ENCODE measurements at regions not wholly inside any gene's neighbourhood (a gene's known extent, or its start where the extent isn't known, plus 50 kb on each side); places are given as distances from the start of the nearest gene placed in this dataset.

GRCh38 chr4:60002603-60003337 is 1197.4 kb upstream of the ADGRL3 start:
- no peak overlapping the region for H3K27ac ChIP-seq (ENCODE audit: insufficient read depth, low read depth, low read length, poor library complexity, severe bottlenecking)
- WGBS, 2 experiments, result 93 to 94% methylated on average over 2 to 3 of the region's 3 CpGs
- H3K4me3 ChIP-seq (ENCODE audit: insufficient read depth, low read depth, low read length), result no peak overlapping the region
- H3K27me3 ChIP-seq (ENCODE audit: control insufficient read depth, insufficient read depth, low read length, poor library complexity, severe bottlenecking), result no peaks in the 10 kb centered on the region
- no peaks in the 10 kb centered on the region for H3K4me1 ChIP-seq (ENCODE audit: control insufficient read depth, insufficient read depth, low read length)
- H3K36me3 ChIP-seq (ENCODE audit: control insufficient read depth, insufficient read depth, low read length), result no peaks in the 10 kb centered on the region
- no peaks in the 10 kb centered on the region for H3K9me3 ChIP-seq (ENCODE audit: control insufficient read depth, low read length)

- 83 to 100% methylated on average over 1 of the region's 2 CpGs for WGBS, 2 experiments
- Histone ChIP-seq H3K4me1 (ENCODE audit: control insufficient read depth, insufficient read depth, low read length) (no peaks in the 10 kb centered on the region), H3K4me3 (ENCODE audit: insufficient read depth, low read depth, low read length) (no peak overlapping the region), H3K9me3 (ENCODE audit: control insufficient read depth, low read length) (no peaks in the 10 kb centered on the region), H3K27me3 (ENCODE audit: control insufficient read depth, insufficient read depth, low read length, poor library complexity, severe bottlenecking) (no peaks in the 10 kb centered on the region), H3K27ac (ENCODE audit: insufficient read depth, low read depth, low read length, poor library complexity, severe bottlenecking) (no peak overlapping the region), H3K36me3 (ENCODE audit: control insufficient read depth, insufficient read depth, low read length) (no peaks in the 10 kb centered on the region)
Measured at GRCh38 chr4:60013464-60014184, 1186.5 kb upstream of the ADGRL3 start.

GRCh38 chr4:60016971-60017370 is 1183.2 kb upstream of the ADGRL3 start:
- WGBS, 2 experiments, result 100% methylated on average over 1 of the region's 1 CpG; no CpG with 5 or more reads in 1 of the 2 experiments
- H3K27ac ChIP-seq (ENCODE audit: insufficient read depth, low read depth, low read length, poor library complexity, severe bottlenecking), result no peak overlapping the region
- no peaks in the 10 kb centered on the region for H3K4me1 ChIP-seq (ENCODE audit: control insufficient read depth, insufficient read depth, low read length)
- H3K4me3 ChIP-seq (ENCODE audit: insufficient read depth, low read depth, low read length), result no peak overlapping the region
- H3K27me3 ChIP-seq (ENCODE audit: control insufficient read depth, insufficient read depth, low read length, poor library complexity, severe bottlenecking), result no peaks in the 10 kb centered on the region
- H3K36me3 ChIP-seq (ENCODE audit: control insufficient read depth, insufficient read depth, low read length), result no peaks in the 10 kb centered on the region
- no peaks in the 10 kb centered on the region for H3K9me3 ChIP-seq (ENCODE audit: control insufficient read depth, low read length)

- 87 to 94% methylated on average over 2 of the region's 2 CpGs for WGBS, 2 experiments
- Histone ChIP-seq H3K27ac (ENCODE audit: insufficient read depth, low read depth, low read length, poor library complexity, severe bottlenecking) (no peak overlapping the region), H3K4me3 (ENCODE audit: insufficient read depth, low read depth, low read length) (no peak overlapping the region), H3K36me3 (ENCODE audit: control insufficient read depth, insufficient read depth, low read length) (no peaks in the 10 kb centered on the region), H3K4me1 (ENCODE audit: control insufficient read depth, insufficient read depth, low read length) (no peaks in the 10 kb centered on the region), H3K27me3 (ENCODE audit: control insufficient read depth, insufficient read depth, low read length, poor library complexity, severe bottlenecking) (no peaks in the 10 kb centered on the region), H3K9me3 (ENCODE audit: control insufficient read depth, low read length) (no peaks in the 10 kb centered on the region)
Measured at GRCh38 chr4:60019180-60019579, 1180.9 kb upstream of the ADGRL3 start.

GRCh38 chr4:60019946-60020345 is 1180.2 kb upstream of the ADGRL3 start:
- H3K9me3 ChIP-seq (ENCODE audit: control insufficient read depth, low read length), result no peaks in the 10 kb centered on the region
- WGBS, 2 experiments, result 89 to 92% methylated on average over 1 of the region's 1 CpG
- no peaks in the 10 kb centered on the region for H3K27me3 ChIP-seq (ENCODE audit: control insufficient read depth, insufficient read depth, low read length, poor library complexity, severe bottlenecking)
- no peak overlapping the region for H3K4me3 ChIP-seq (ENCODE audit: insufficient read depth, low read depth, low read length)
- no peaks in the 10 kb centered on the region for H3K36me3 ChIP-seq (ENCODE audit: control insufficient read depth, insufficient read depth, low read length)
- H3K27ac ChIP-seq (ENCODE audit: insufficient read depth, low read depth, low read length, poor library complexity, severe bottlenecking), result no peak overlapping the region
- H3K4me1 ChIP-seq (ENCODE audit: control insufficient read depth, insufficient read depth, low read length), result no peaks in the 10 kb centered on the region

- no peak overlapping the region for H3K27ac ChIP-seq (ENCODE audit: insufficient read depth, low read depth, low read length, poor library complexity, severe bottlenecking)
Measured at GRCh38 chr4:60020389-60020788, 1179.7 kb upstream of the ADGRL3 start.

GRCh38 chr4:60033826-60034225 is 1166.3 kb upstream of the ADGRL3 start:
- 83 to 87% methylated on average over 6 of the region's 6 CpGs for WGBS, 2 experiments
- H3K36me3 ChIP-seq (ENCODE audit: control insufficient read depth, insufficient read depth, low read length), result no peaks in the 10 kb centered on the region
- H3K4me3 ChIP-seq (ENCODE audit: insufficient read depth, low read depth, low read length), result no peak overlapping the region
- H3K27me3 ChIP-seq (ENCODE audit: control insufficient read depth, insufficient read depth, low read length, poor library complexity, severe bottlenecking), result no peaks in the 10 kb centered on the region
- no peaks in the 10 kb centered on the region for H3K9me3 ChIP-seq (ENCODE audit: control insufficient read depth, low read length)
- H3K4me1 ChIP-seq (ENCODE audit: control insufficient read depth, insufficient read depth, low read length), result no peaks in the 10 kb centered on the region
- H3K27ac ChIP-seq (ENCODE audit: insufficient read depth, low read depth, low read length, poor library complexity, severe bottlenecking), result no peak overlapping the region

More at GRCh38 chr4:60020389-60020788, 1179.7 kb upstream of the ADGRL3 start:
- Histone ChIP-seq H3K4me3 (ENCODE audit: insufficient read depth, low read depth, low read length) (no peak overlapping the region), H3K36me3 (ENCODE audit: control insufficient read depth, insufficient read depth, low read length) (no peaks in the 10 kb centered on the region), H3K9me3 (ENCODE audit: control insufficient read depth, low read length) (no peaks in the 10 kb centered on the region), H3K27me3 (ENCODE audit: control insufficient read depth, insufficient read depth, low read length, poor library complexity, severe bottlenecking) (no peaks in the 10 kb centered on the region), H3K4me1 (ENCODE audit: control insufficient read depth, insufficient read depth, low read length) (no peaks in the 10 kb centered on the region)
- 89 to 92% methylated on average over 4 of the region's 4 CpGs for WGBS, 2 experiments

- no peaks in the 10 kb centered on the region for H3K4me1 ChIP-seq (ENCODE audit: control insufficient read depth, insufficient read depth, low read length)
- no peak overlapping the region for H3K4me3 ChIP-seq (ENCODE audit: insufficient read depth, low read depth, low read length)
- H3K36me3 ChIP-seq (ENCODE audit: control insufficient read depth, insufficient read depth, low read length), result no peaks in the 10 kb centered on the region
- no peaks in the 10 kb centered on the region for H3K9me3 ChIP-seq (ENCODE audit: control insufficient read depth, low read length)
- 65 to 70% methylated on average over 6 of the region's 6 CpGs for WGBS, 2 experiments
- no peaks in the 10 kb centered on the region for H3K27me3 ChIP-seq (ENCODE audit: control insufficient read depth, insufficient read depth, low read length, poor library complexity, severe bottlenecking)
- H3K27ac ChIP-seq (ENCODE audit: insufficient read depth, low read depth, low read length, poor library complexity, severe bottlenecking), result no peak overlapping the region
Measured at GRCh38 chr4:60034361-60034760, 1165.8 kb upstream of the ADGRL3 start.

- WGBS, 2 experiments, result 82 to 88% methylated on average over 2 of the region's 2 CpGs
- H3K27ac ChIP-seq (ENCODE audit: insufficient read depth, low read depth, low read length, poor library complexity, severe bottlenecking), result no peak overlapping the region
- H3K4me3 ChIP-seq (ENCODE audit: insufficient read depth, low read depth, low read length), result no peak overlapping the region
- no peaks in the 10 kb centered on the region for H3K36me3 ChIP-seq (ENCODE audit: control insufficient read depth, insufficient read depth, low read length)
- no peaks in the 10 kb centered on the region for H3K4me1 ChIP-seq (ENCODE audit: control insufficient read depth, insufficient read depth, low read length)
- H3K27me3 ChIP-seq (ENCODE audit: control insufficient read depth, insufficient read depth, low read length, poor library complexity, severe bottlenecking), result no peaks in the 10 kb centered on the region
- H3K9me3 ChIP-seq (ENCODE audit: control insufficient read depth, low read length), result no peaks in the 10 kb centered on the region
Measured at GRCh38 chr4:60039908-60040307, 1160.2 kb upstream of the ADGRL3 start.

GRCh38 chr4:60042231-60042652 is 1157.9 kb upstream of the ADGRL3 start:
- Histone ChIP-seq H3K36me3 (ENCODE audit: control insufficient read depth, insufficient read depth, low read length) (no peaks in the 10 kb centered on the region), H3K27me3 (ENCODE audit: control insufficient read depth, insufficient read depth, low read length, poor library complexity, severe bottlenecking) (no peaks in the 10 kb centered on the region), H3K4me1 (ENCODE audit: control insufficient read depth, insufficient read depth, low read length) (no peaks in the 10 kb centered on the region), H3K4me3 (ENCODE audit: insufficient read depth, low read depth, low read length) (no peak overlapping the region), H3K27ac (ENCODE audit: insufficient read depth, low read depth, low read length, poor library complexity, severe bottlenecking) (no peak overlapping the region), H3K9me3 (ENCODE audit: control insufficient read depth, low read length) (no peaks in the 10 kb centered on the region)
- WGBS, 2 experiments, result 92 to 93% methylated on average over 15 of the region's 15 CpGs

Data from ectodermal cell (in vitro differentiated cells).